GM23338 (cell line): ENCODE measurements at regions not wholly inside any gene's neighbourhood (a gene's known extent, or its start where the extent isn't known, plus 50 kb on each side); places are given as distances from the start of the nearest gene placed in this dataset.

Source experiments
- ATAC-seq: fragments of 200-7000 bp; cut with Tn5 transposase; 3 replicates; pipeline ENCODE4 v1.9.1; 2020
- DNase-seq: peaks from one replicate; pipeline ENCODE4 v3.0.0-alpha.2; 2015; ENCODE audit warnings: low spot score
- H2AFZ ChIP-seq: fragments of 200-600 bp; sonication (generic); 2 replicates; pipeline ENCODE4 v1.8.0; 2016; ENCODE audit warnings: antibody characterized with exemption, mild to moderate bottlenecking, moderate library complexity
- H3F3A ChIP-seq: fragments of 200-600 bp; sonication (generic); replicated peaks from 2 replicates; pipeline ENCODE4 v1.8.0; 2017; ENCODE audit warnings: antibody characterized with exemption, mixed run types, low read depth
- H3K27ac ChIP-seq: fragments of 200-600 bp; sonication (generic); 2 replicates; pipeline ENCODE4 v1.6.1; 2016; ENCODE audit warnings: low read depth
- H3K27me3 ChIP-seq: fragments of 200-600 bp; sonication (generic); 2 replicates; pipeline ENCODE4 v1.8.0; 2016; ENCODE audit warnings: mild to moderate bottlenecking, mixed run types, moderate library complexity; ENCODE audit not compliant: insufficient read depth
- H3K36me3 ChIP-seq: fragments of 200-600 bp; sonication (generic); 2 replicates; pipeline ENCODE4 v1.8.0; 2016; ENCODE audit warnings: mild to moderate bottlenecking; ENCODE audit not compliant: insufficient read depth
- H3K4me1 ChIP-seq: fragments of 200-600 bp; sonication (generic); 2 replicates; pipeline ENCODE4 v1.8.0; 2016; ENCODE audit warnings: mild to moderate bottlenecking, moderate library complexity; ENCODE audit not compliant: insufficient read depth
- H3K4me2 ChIP-seq: fragments of 200-600 bp; sonication (generic); 2 replicates; pipeline ENCODE4 v1.7.1; 2017; ENCODE audit warnings: mixed run types
- H3K4me3 ChIP-seq: fragments of 200-600 bp; sonication (generic); 2 replicates; pipeline ENCODE4 v1.6.1; 2016; ENCODE audit warnings: mixed run types
- H3K79me2 ChIP-seq: fragments of 200-600 bp; sonication (generic); replicated peaks from 2 replicates; pipeline ENCODE4 v1.8.0; 2017; ENCODE audit warnings: mild to moderate bottlenecking; ENCODE audit not compliant: insufficient read depth
- H3K9me2 ChIP-seq: fragments of 200-600 bp; sonication (generic); 2 replicates; pipeline ENCODE4 v1.8.0; 2017; ENCODE audit not compliant: insufficient read depth
- H4K20me1 ChIP-seq: fragments of 200-600 bp; sonication (generic); replicated peaks from 2 replicates; pipeline ENCODE4 v1.8.0; 2017; ENCODE audit warnings: mild to moderate bottlenecking; ENCODE audit not compliant: insufficient read depth
- H3K27ac Mint-ChIP-seq: 2 replicates; pipeline ENCODE4 v1.8.0; 2020; ENCODE audit warnings: inconsistent platforms, mild to moderate bottlenecking, moderate library complexity, mixed read lengths
- H3K27me3 Mint-ChIP-seq: 3 replicates; pipeline ENCODE4 v1.8.0; 2022; ENCODE audit warnings: low read depth, mild to moderate bottlenecking, moderate library complexity, mixed read lengths, inconsistent platforms; ENCODE audit not compliant: insufficient read depth, poor library complexity
- H3K36me3 Mint-ChIP-seq: 3 replicates; pipeline ENCODE4 v1.8.0; 2021; ENCODE audit warnings: low read depth, mild to moderate bottlenecking, inconsistent platforms, moderate library complexity, mixed read lengths
- H3K4me1 Mint-ChIP-seq: 3 replicates; pipeline ENCODE4 v1.8.0; 2020; ENCODE audit warnings: mild to moderate bottlenecking, inconsistent platforms, mixed read lengths
- H3K4me3 Mint-ChIP-seq: 3 replicates; pipeline ENCODE4 v1.8.0; 2021; ENCODE audit warnings: moderate library complexity, mild to moderate bottlenecking, inconsistent platforms, mixed read lengths
- H3K9me3 Mint-ChIP-seq: 3 replicates; pipeline ENCODE4 v1.8.0; 2020; ENCODE audit warnings: moderate library complexity, mild to moderate bottlenecking, inconsistent platforms, mixed read lengths
- CREB1 ChIP-seq: fragments of 250-450 bp; sonication (Bioruptor Pico); IDR thresholded peaks from 2 replicates; pipeline ENCODE4 v1.5.0; 2020; ENCODE audit warnings: low read depth, mild to moderate bottlenecking, moderate library complexity
- EZH2 ChIP-seq: fragments of 200-600 bp; sonication (generic); IDR thresholded peaks from one replicate; pipeline ENCODE4 v1.8.0; 2017; ENCODE audit warnings: antibody characterized with exemption, mild to moderate bottlenecking, low read depth; ENCODE audit not compliant: unreplicated experiment
- EZH2phosphoT487 ChIP-seq: fragments of 200-600 bp; sonication (generic); IDR thresholded peaks from one replicate; pipeline ENCODE4 v1.8.1; 2018; ENCODE audit warnings: antibody characterized with exemption; ENCODE audit not compliant: unreplicated experiment
- JUNB ChIP-seq: IDR thresholded peaks from one replicate; pipeline ENCODE4 v1.6.1; 2016; ENCODE audit warnings: antibody characterized with exemption; ENCODE audit not compliant: unreplicated experiment
- STAT1 ChIP-seq: IDR thresholded peaks from one replicate; pipeline ENCODE4 v1.6.1; 2016; ENCODE audit warnings: antibody characterized with exemption; ENCODE audit not compliant: unreplicated experiment
- TF ChIP-seq, protein P1 (sequence below): IDR thresholded peaks from one replicate; pipeline ENCODE4 v1.6.1; 2018; ENCODE audit warnings: antibody characterized with exemption; ENCODE audit not compliant: unreplicated experiment
- TF ChIP-seq, protein P2 (sequence below): IDR thresholded peaks from 2 replicates; pipeline ENCODE4 v1.6.1; 2016; ENCODE audit warnings: antibody characterized with exemption
- TF ChIP-seq, protein P3 (sequence below), 2 experiments: fragments of 200-600 bp in 1 of 2; sonication (generic) in 1 of 2; conservative IDR thresholded peaks; 2 replicates each; pipeline versions ENCODE4 v1.5.1 to v1.6.1; 2016 to 2017; ENCODE audit warnings: antibody characterized with exemption in 2 of 2, low read depth in 2 of 2, mild to moderate bottlenecking in 2 of 2, moderate library complexity in 1 of 2

DNA sequence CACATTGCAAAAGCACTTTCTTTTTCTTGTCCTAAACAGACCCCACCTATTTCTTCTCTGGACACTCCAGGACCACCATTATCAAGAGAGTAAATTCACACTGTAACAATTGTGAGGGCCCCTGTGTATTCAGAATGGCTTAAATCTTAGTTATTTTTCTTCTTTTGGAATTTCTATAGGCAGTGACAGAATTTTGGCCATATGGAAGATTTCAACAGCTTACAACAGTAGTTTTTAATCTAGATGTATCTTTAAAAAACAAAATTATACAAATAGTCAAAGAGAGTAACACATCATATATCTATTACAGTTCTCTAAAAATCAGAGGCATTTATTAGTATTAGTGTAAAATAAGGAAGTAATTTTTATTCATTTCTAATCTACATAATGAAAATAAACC, 482.1 kb downstream of the LIG4 start:
- H3K27ac Mint-ChIP-seq, result no peak overlapping the region
- H3K4me3 ChIP-seq, result no peak overlapping the region
- H3K4me1 ChIP-seq, result peaks cover 9% of the 10 kb centered on the region; the same call in 1 of the 2 replicates
- no peaks in the 10 kb centered on the region for H3K36me3 Mint-ChIP-seq
- no peaks in the 10 kb centered on the region for H3K36me3 ChIP-seq
- H3K27ac ChIP-seq, result no peak overlapping the region
- H3K27me3 ChIP-seq, result no peaks in the 10 kb centered on the region
- H4K20me1 ChIP-seq, result no peaks in the 10 kb centered on the region
- H3K9me2 ChIP-seq, result no peaks in the 10 kb centered on the region
- TF ChIP-seq EZH2phosphoT487, result no peak
- TF ChIP-seq, protein P1, sequence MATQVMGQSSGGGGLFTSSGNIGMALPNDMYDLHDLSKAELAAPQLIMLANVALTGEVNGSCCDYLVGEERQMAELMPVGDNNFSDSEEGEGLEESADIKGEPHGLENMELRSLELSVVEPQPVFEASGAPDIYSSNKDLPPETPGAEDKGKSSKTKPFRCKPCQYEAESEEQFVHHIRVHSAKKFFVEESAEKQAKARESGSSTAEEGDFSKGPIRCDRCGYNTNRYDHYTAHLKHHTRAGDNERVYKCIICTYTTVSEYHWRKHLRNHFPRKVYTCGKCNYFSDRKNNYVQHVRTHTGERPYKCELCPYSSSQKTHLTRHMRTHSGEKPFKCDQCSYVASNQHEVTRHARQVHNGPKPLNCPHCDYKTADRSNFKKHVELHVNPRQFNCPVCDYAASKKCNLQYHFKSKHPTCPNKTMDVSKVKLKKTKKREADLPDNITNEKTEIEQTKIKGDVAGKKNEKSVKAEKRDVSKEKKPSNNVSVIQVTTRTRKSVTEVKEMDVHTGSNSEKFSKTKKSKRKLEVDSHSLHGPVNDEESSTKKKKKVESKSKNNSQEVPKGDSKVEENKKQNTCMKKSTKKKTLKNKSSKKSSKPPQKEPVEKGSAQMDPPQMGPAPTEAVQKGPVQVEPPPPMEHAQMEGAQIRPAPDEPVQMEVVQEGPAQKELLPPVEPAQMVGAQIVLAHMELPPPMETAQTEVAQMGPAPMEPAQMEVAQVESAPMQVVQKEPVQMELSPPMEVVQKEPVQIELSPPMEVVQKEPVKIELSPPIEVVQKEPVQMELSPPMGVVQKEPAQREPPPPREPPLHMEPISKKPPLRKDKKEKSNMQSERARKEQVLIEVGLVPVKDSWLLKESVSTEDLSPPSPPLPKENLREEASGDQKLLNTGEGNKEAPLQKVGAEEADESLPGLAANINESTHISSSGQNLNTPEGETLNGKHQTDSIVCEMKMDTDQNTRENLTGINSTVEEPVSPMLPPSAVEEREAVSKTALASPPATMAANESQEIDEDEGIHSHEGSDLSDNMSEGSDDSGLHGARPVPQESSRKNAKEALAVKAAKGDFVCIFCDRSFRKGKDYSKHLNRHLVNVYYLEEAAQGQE, result no peak
- TF ChIP-seq, protein P2, sequence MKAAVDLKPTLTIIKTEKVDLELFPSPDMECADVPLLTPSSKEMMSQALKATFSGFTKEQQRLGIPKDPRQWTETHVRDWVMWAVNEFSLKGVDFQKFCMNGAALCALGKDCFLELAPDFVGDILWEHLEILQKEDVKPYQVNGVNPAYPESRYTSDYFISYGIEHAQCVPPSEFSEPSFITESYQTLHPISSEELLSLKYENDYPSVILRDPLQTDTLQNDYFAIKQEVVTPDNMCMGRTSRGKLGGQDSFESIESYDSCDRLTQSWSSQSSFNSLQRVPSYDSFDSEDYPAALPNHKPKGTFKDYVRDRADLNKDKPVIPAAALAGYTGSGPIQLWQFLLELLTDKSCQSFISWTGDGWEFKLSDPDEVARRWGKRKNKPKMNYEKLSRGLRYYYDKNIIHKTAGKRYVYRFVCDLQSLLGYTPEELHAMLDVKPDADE, result no peak
- TF ChIP-seq STAT1, result no peak
- TF ChIP-seq, protein P3, sequence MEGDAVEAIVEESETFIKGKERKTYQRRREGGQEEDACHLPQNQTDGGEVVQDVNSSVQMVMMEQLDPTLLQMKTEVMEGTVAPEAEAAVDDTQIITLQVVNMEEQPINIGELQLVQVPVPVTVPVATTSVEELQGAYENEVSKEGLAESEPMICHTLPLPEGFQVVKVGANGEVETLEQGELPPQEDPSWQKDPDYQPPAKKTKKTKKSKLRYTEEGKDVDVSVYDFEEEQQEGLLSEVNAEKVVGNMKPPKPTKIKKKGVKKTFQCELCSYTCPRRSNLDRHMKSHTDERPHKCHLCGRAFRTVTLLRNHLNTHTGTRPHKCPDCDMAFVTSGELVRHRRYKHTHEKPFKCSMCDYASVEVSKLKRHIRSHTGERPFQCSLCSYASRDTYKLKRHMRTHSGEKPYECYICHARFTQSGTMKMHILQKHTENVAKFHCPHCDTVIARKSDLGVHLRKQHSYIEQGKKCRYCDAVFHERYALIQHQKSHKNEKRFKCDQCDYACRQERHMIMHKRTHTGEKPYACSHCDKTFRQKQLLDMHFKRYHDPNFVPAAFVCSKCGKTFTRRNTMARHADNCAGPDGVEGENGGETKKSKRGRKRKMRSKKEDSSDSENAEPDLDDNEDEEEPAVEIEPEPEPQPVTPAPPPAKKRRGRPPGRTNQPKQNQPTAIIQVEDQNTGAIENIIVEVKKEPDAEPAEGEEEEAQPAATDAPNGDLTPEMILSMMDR (conservative IDR thresholded peaks at IDR 0.05; ENCODE audit: low read depth in 2 of 2), result no peak
- TF ChIP-seq CREB1 (CRISPR knock-in tag), result no peak
- no peak for TF ChIP-seq EZH2
- TF ChIP-seq JUNB, result no peak
- H3K27me3 Mint-ChIP-seq, result no peaks in the 10 kb centered on the region
- no peak overlapping the region for H2AFZ ChIP-seq
- H3K4me1 Mint-ChIP-seq, result peaks cover 10% of the 10 kb centered on the region
- no peak for ATAC-seq
- no peak for DNase-seq
- H3K4me3 Mint-ChIP-seq, result no peak overlapping the region
- H3K79me2 ChIP-seq, result no peaks in the 10 kb centered on the region; the same call in none of the 2 replicates
- H3K9me3 Mint-ChIP-seq, result no peaks in the 10 kb centered on the region
- no peaks in the 10 kb centered on the region for H3F3A ChIP-seq
- no peak overlapping the region for H3K4me2 ChIP-seq

DNA sequence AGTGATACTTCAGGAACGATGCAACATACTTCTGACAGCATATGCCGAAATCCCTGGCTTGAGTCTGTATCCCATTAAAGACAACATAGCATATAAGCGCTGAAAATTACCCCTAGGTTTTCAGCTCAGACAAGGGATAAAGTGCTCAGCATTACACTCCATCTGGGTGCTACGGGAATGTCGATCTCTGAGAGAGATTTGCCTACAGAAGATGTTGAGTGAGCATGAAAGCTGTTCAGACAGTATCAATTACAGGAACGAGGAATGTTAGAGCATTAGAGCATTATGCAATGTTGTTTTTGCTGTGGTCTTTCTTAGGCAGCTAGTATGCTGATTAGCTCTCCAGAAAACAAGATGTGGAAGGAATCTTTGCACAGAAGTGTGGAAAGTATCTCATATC, 484.5 kb downstream of the LIG4 start:
- no peak for ATAC-seq
- H2AFZ ChIP-seq, result no peak overlapping the region

More for the DNA sequence above, 484.5 kb downstream of the LIG4 start:
- no peak for TF ChIP-seq JUNB
- H3K27ac Mint-ChIP-seq, result no peak overlapping the region
- H3K9me3 Mint-ChIP-seq, result peaks cover 4% of the 10 kb centered on the region; the same call in 1 of the 3 replicates
- H3K27me3 Mint-ChIP-seq, result no peaks in the 10 kb centered on the region
- H3K79me2 ChIP-seq, result no peaks in the 10 kb centered on the region; the same call in 1 of the 2 replicates
- no peaks in the 10 kb centered on the region for H3F3A ChIP-seq
- H3K4me1 ChIP-seq, result no peaks in the 10 kb centered on the region
- DNase-seq, result no peak
- no peaks in the 10 kb centered on the region; the same call in 2 of the 3 replicates for H3K36me3 Mint-ChIP-seq
- H3K9me2 ChIP-seq, result 0 out of 2 replicates have a peak, but pooled peaks cover 6% of the 10 kb centered on the region
- no peak overlapping the region for H3K4me2 ChIP-seq
- no peak overlapping the region for H3K4me3 ChIP-seq
- no peak overlapping the region for H3K27ac ChIP-seq
- H3K4me3 Mint-ChIP-seq, result no peak overlapping the region
- H3K36me3 ChIP-seq, result no peaks in the 10 kb centered on the region
- H4K20me1 ChIP-seq, result no peaks in the 10 kb centered on the region
- H3K27me3 ChIP-seq, result no peaks in the 10 kb centered on the region
- H3K4me1 Mint-ChIP-seq, result peaks cover 4% of the 10 kb centered on the region; the same call in 1 of the 3 replicates
